ENCODE measurements at regions not wholly inside any gene's neighbourhood (a gene's known extent, or its start where the extent isn't known, plus 50 kb on each side); places are given as distances from the start of the nearest gene placed in this dataset.

DNA sequence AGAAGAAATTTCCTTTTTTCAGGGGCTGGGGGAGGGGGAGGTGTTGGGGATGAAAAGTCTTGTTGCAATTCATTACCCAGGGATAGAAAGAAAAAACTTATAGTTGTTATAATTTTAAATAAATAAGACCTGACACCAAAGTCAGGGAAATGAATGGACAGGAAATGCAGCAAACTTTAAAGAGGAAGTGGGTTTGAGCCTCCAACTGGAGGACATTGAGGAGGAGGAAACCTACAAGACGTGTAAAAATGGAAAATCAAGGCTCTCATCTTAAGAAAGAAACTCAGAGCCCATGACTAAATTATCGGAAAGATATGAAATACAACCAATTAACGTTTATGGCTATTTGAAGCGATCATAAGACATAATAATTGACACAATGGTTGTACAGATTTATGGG, 54.4 kb downstream of the NIBAN1 start:
- H3K9me3 Mint-ChIP-seq, result peaks cover 1% of the 10 kb centered on the region
- H3K36me3 Mint-ChIP-seq, result no peaks in the 10 kb centered on the region
- no peak overlapping the region for H3K27ac Mint-ChIP-seq
- H3K4me1 Mint-ChIP-seq, result no peaks in the 10 kb centered on the region
- H3K4me3 Mint-ChIP-seq, result no peak overlapping the region
- peaks cover 5% of the 10 kb centered on the region for H3K27me3 Mint-ChIP-seq

DNA sequence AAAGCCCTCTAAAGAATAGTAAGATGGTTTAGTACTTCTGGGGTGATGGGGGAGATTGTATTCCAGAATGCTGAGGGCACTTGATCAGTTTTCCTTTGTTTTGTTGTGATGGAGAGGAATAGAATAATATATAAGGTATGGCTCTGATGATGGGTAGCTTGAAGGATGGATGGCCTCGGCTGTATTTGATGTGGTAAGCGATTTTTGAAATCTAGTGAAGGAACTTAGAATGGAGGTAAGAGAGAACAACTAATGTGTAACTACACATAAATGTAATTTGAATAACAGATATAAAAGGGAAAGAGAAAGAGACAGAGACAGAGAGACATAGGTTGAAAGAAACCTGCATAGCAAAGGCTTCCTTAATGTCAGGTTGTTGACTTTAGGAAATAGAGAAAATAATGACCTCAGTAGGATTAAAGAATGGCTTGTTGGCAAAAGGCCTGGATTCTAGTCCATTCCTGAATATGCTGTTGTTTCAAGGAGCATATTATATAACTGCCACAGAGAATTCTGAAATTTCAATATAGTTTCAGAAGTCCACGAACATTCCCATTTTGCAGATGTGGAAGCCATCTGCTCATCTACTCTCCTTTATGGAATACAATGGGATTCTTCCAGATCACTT, 58.7 kb downstream of the NIBAN1 start:
- H3K36me3 Mint-ChIP-seq, result no peaks in the 10 kb centered on the region
- H3K27me3 Mint-ChIP-seq, result peaks cover 5% of the 10 kb centered on the region
- H3K4me3 Mint-ChIP-seq, result no peak overlapping the region
- H3K9me3 Mint-ChIP-seq, result no peaks in the 10 kb centered on the region
- H3K4me1 Mint-ChIP-seq, result no peaks in the 10 kb centered on the region
- H3K27ac Mint-ChIP-seq, result no peak overlapping the region

- Mint-ChIP-seq H3K4me3 (no peak overlapping the region), H3K9me3 (no peaks in the 10 kb centered on the region), H3K27me3 (peaks cover 5% of the 10 kb centered on the region), H3K4me1 (no peaks in the 10 kb centered on the region), H3K27ac (no peak overlapping the region), H3K36me3 (no peaks in the 10 kb centered on the region)
Measured at GRCh38 chr1:184914149-184914548, 60.2 kb downstream of the NIBAN1 start.

DNA sequence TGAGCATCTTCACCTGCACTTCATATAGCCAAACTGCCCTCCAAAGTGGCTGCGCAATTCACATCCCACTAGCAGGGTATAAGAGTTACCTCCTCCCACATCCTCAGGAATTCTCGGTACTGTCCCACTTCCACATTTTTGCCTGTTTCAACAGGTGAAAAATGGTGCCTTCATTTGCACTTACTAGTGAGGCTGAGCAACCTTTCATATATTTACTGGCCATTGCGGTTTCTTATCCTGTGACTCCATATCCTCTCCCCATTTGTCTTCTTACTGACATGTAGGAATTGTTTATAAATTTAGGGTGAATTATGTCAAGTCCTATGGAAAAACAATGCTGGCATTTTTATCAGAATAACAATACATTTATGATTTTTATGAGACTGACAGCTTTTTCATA, 61.9 kb downstream of the NIBAN1 start:
- H3K27me3 Mint-ChIP-seq, result peaks cover 1% of the 10 kb centered on the region
- H3K27ac Mint-ChIP-seq, result no peak overlapping the region
- H3K36me3 Mint-ChIP-seq, result no peaks in the 10 kb centered on the region
- no peak overlapping the region for H3K4me3 Mint-ChIP-seq
- no peaks in the 10 kb centered on the region for H3K4me1 Mint-ChIP-seq
- H3K9me3 Mint-ChIP-seq, result no peaks in the 10 kb centered on the region

DNA sequence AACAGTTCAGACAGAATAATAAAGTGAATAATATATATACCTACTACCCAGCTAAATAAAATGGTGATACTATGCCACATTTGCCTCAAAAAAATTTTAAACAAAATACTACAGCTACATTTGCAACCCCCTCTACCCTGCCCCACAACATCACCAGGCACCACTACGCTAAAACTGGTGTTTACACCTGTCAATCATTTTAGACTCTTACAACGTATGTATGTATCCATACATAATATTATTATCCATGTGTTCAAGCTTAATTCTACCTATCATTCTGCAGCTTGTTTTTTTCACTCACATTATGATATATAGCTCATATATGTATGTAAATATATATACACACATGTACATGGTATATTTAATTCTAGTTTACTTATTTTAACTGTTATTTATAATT, 62.5 kb downstream of the NIBAN1 start:
- Mint-ChIP-seq H3K27me3 (peaks cover 1% of the 10 kb centered on the region), H3K27ac (no peak overlapping the region), H3K4me3 (no peak overlapping the region), H3K36me3 (no peaks in the 10 kb centered on the region), H3K9me3 (no peaks in the 10 kb centered on the region), H3K4me1 (no peaks in the 10 kb centered on the region)

GRCh38 chr1:184911103-184911745, 63.1 kb downstream of the NIBAN1 start:
- Mint-ChIP-seq H3K27ac (no peak overlapping the region), H3K4me1 (no peaks in the 10 kb centered on the region), H3K36me3 (no peaks in the 10 kb centered on the region), H3K4me3 (no peak overlapping the region), H3K27me3 (peaks cover 1% of the 10 kb centered on the region), H3K9me3 (no peaks in the 10 kb centered on the region)

DNA sequence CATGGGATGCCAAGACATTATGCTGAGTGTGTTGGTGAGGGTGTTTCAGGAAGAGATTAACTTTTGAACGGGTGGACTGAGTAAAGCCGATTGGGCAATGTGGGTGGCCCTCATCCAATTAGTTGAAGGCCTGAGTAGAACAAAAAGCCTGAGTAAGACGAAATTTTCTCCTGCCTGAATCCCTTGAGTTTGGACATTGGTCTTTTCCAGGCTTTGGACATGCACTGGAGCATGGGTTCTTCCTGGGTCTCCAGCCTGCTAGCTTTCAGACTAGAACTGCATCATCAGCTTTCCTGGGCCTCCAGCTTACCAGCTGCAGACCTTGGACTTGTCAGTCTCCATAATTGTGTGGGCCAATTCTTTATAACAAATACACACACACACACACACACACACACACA, 63.6 kb downstream of the NIBAN1 start:
- Mint-ChIP-seq H3K4me1 (no peaks in the 10 kb centered on the region), H3K9me3 (no peaks in the 10 kb centered on the region), H3K27ac (no peak overlapping the region), H3K36me3 (no peaks in the 10 kb centered on the region), H3K27me3 (no peaks in the 10 kb centered on the region), H3K4me3 (no peak overlapping the region)

DNA sequence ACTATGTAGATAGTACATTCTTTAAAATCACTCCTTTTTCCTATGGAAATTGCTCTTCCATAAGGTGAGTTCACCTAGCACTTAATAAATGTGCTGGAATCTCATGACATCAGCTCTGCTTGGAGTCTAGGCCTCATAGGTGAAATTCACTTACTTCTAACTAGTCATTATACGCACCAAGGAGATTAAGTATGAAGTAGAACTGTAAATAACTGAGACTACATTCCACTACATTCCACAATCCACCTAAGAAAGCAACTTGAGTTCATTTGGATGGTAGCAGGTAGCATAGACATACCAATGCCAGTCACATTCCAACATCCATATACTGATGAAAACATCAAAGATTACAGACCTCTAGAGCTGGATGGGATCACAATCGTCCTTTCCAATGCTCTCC, 64.3 kb downstream of the NIBAN1 start:
- Mint-ChIP-seq H3K9me3 (no peaks in the 10 kb centered on the region), H3K27ac (no peak overlapping the region), H3K4me1 (no peaks in the 10 kb centered on the region), H3K27me3 (peaks cover 3% of the 10 kb centered on the region), H3K36me3 (no peaks in the 10 kb centered on the region), H3K4me3 (no peak overlapping the region)

GRCh38 chr1:184909019-184909418, 65.3 kb downstream of the NIBAN1 start:
- H3K9me3 Mint-ChIP-seq, result no peaks in the 10 kb centered on the region
- no peak overlapping the region for H3K27ac Mint-ChIP-seq
- H3K36me3 Mint-ChIP-seq, result no peaks in the 10 kb centered on the region
- peaks cover 6% of the 10 kb centered on the region for H3K27me3 Mint-ChIP-seq
- H3K4me1 Mint-ChIP-seq, result no peaks in the 10 kb centered on the region
- H3K4me3 Mint-ChIP-seq, result no peak overlapping the region

DNA sequence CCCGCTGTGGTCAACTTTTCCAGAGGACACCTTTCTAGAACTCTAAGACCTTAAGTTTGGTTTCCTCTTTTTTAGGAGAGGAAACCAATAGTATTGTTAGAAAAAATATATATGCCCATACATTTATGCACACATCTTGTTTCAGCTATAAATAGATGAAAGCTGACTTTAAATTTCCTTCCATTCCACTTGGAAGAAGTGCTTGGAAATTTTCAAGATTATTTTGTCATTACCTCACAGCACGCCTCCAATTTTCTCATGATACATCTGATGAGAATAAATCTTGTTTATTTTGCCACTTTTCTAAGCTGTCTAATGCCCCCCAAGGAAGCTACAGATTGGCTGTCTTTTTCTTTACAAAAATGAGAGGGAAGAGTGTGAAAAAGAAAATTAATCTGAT, 65.8 kb downstream of the NIBAN1 start:
- H3K4me3 Mint-ChIP-seq, result no peak overlapping the region
- H3K36me3 Mint-ChIP-seq, result no peaks in the 10 kb centered on the region
- H3K4me1 Mint-ChIP-seq, result no peaks in the 10 kb centered on the region
- H3K27me3 Mint-ChIP-seq, result peaks cover 6% of the 10 kb centered on the region
- no peak overlapping the region for H3K27ac Mint-ChIP-seq
- H3K9me3 Mint-ChIP-seq, result no peaks in the 10 kb centered on the region

DNA sequence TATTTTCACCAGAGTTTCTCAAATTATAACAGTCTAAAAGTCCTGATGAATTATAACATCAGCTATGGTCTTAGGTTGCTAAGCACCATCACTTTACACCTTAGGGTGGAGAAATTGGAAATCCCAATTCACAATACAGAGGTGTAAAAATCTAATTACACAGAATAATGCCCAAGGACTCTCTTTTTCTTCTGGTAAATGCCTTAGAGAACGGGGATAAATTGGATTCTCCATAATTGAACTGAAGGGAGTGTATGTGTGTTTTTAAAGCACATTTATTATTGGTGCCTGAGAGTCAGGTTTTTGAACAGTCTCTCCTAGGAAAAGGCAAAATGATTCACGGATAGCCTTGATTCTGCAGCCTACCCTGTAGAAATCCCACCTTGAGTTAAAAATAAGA, 66.8 kb downstream of the NIBAN1 start:
- peaks cover 6% of the 10 kb centered on the region for H3K27me3 Mint-ChIP-seq
- no peak overlapping the region for H3K27ac Mint-ChIP-seq
- H3K4me3 Mint-ChIP-seq, result no peak overlapping the region
- no peaks in the 10 kb centered on the region for H3K4me1 Mint-ChIP-seq
- no peaks in the 10 kb centered on the region for H3K36me3 Mint-ChIP-seq
- no peaks in the 10 kb centered on the region for H3K9me3 Mint-ChIP-seq

DNA sequence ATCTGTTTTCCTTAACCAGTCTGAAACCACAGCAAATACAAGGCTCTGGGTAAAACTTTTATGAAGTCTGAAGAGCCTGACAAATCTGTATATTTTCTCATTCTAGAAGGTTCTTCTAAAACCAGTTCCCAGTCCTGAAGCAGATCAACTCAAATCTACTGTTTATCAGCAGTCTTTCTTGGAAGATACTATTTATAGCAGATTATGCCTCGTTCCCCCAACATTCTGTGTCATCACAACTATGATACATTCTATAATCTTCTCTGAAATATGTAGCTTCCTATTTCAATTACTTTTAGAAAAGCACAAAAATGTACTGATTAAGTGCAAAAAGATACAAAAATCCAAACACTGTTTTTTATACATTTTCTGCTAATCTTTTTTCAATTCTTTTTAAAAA, 67.5 kb downstream of the NIBAN1 start:
- no peak overlapping the region for H3K27ac Mint-ChIP-seq
- no peak overlapping the region for H3K4me3 Mint-ChIP-seq
- no peaks in the 10 kb centered on the region for H3K36me3 Mint-ChIP-seq
- H3K27me3 Mint-ChIP-seq, result peaks cover 6% of the 10 kb centered on the region
- no peaks in the 10 kb centered on the region for H3K4me1 Mint-ChIP-seq
- H3K9me3 Mint-ChIP-seq, result no peaks in the 10 kb centered on the region

- Mint-ChIP-seq H3K4me1 (no peaks in the 10 kb centered on the region), H3K27me3 (peaks cover 6% of the 10 kb centered on the region), H3K36me3 (no peaks in the 10 kb centered on the region), H3K27ac (no peak overlapping the region), H3K9me3 (no peaks in the 10 kb centered on the region), H3K4me3 (no peak overlapping the region)
Measured at GRCh38 chr1:184905601-184906322, 68.5 kb downstream of the NIBAN1 start.

- Mint-ChIP-seq H3K9me3 (no peaks in the 10 kb centered on the region), H3K27ac (no peak overlapping the region), H3K4me1 (no peaks in the 10 kb centered on the region), H3K4me3 (no peak overlapping the region), H3K27me3 (peaks cover 6% of the 10 kb centered on the region), H3K36me3 (no peaks in the 10 kb centered on the region)
Measured at GRCh38 chr1:184903111-184903692, 71.1 kb downstream of the NIBAN1 start.

GRCh38 chr1:184900507-184900906, 73.8 kb downstream of the NIBAN1 start:
- Mint-ChIP-seq H3K27ac (no peak overlapping the region), H3K4me1 (no peaks in the 10 kb centered on the region), H3K36me3 (peaks cover 2% of the 10 kb centered on the region), H3K4me3 (no peak overlapping the region), H3K27me3 (peaks cover 8% of the 10 kb centered on the region), H3K9me3 (no peaks in the 10 kb centered on the region)

- Mint-ChIP-seq H3K27ac (no peak overlapping the region), H3K4me3 (no peak overlapping the region), H3K36me3 (peaks cover 2% of the 10 kb centered on the region), H3K4me1 (no peaks in the 10 kb centered on the region), H3K9me3 (no peaks in the 10 kb centered on the region), H3K27me3 (peaks cover 2% of the 10 kb centered on the region)
Measured at GRCh38 chr1:184896000-184896399, 78.3 kb downstream of the NIBAN1 start.

Data from activated naive CD4-positive, alpha-beta T cell treated with anti-CD3 and anti-CD28 coated beads, Interleukin-2, amount 50 U/mL, for 24 hours (primary cell).